ENCODE measurements at regions not wholly inside any gene's neighbourhood (a gene's known extent, or its start where the extent isn't known, plus 50 kb on each side); places are given as distances from the start of the nearest gene placed in this dataset.

GRCh38 chr9:106769331-106769730 is 93.6 kb upstream of the ZNF462 start:
- no peak for TF ChIP-seq EZH2 (IDR thresholded peaks at IDR 0.05; ENCODE audit: borderline replicate concordance)
- TF ChIP-seq CTCF (IDR thresholded peaks at IDR 0.05; ENCODE audit: poor library complexity), result no peak

All from hepatocyte (in vitro differentiated cells).